Activated naive CD4-positive, alpha-beta T cell treated with Interleukin-2 at 50 U/mL for 16 hours (primary cell): ENCODE measurements at regions not wholly inside any gene's neighbourhood (a gene's known extent, or its start where the extent isn't known, plus 50 kb on each side); places are given as distances from the start of the nearest gene placed in this dataset.

Experiments used
- DNase-seq: peaks from one replicate; pipeline ENCODE4 v3.0.0-alpha.2; 2020

DNA sequence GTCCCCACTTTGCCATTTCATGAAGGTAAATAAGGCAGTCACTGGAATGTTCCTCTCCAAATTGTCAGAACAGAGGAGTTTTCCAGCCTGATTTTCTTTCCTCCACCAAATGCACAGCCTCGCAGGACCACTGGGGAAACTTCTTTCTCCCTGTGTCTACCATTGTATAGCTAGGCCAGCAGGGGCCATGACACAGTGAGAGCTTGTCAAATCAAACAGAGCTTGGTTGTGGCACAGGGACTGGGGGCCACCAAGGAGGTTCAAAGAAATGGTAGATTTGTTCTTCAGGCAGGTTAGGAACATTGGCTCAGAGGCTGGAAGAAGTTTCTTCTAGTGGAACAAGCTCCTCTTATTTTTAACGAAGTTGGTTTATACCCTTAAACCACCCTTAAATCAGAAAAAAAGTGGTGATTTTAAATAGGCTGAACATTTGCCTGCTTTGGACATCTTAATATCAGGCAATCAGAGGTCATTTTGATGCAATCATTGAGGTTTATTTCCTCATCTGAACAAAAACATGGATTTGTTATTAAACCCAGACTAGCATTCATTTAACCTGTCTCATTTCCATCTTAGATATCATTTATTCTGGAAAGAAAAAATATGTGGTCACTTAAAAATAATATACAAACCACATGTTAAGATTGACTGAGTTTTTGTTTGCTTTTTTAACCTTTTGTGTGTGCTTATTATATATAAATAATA lies 105.6 kb downstream of the GTPBP8 start:
- no peak for DNase-seq

GRCh38 chr3:113097960-113098447 lies 107.2 kb downstream of the GTPBP8 start:
- DNase-seq: no peak

DNA sequence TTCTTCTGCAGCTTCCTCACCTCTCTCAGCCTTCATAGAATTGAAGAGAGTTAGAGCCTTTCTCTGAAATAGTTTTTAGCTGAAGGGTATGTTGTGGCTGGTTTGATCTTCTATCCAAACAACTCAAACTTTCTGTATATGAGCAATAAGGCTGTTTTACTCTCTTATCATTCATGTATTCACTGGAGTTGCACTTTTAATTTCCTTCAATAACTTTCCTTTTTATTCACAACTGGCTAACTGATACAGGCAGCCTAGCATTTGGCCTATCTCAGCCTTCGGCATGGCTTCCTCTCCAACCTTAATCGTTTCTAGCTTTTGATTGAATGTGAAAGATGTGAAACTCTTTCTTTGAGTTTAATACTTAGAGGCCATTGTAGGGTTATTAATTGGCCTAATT lies 109.3 kb downstream of the GTPBP8 start:
- no peak for DNase-seq

DNA sequence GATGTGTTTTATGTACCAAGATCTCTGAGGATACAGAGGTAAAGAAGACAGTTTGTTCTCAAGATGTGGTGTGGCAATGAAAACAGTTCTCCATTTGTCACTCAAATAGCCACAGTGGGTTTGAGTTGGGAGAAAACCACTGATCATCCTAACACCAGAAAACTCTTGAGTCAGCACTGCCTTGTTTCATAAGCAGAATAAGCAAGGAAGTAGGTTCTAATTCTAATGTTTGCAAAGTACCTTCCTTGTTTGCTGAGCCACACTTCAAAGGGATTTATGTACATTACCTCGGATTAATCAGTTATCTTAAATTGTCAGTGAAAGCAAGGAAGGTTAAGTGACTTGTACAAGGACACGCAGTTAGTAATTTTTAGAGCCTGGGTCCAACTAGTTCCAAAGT lies 107.8 kb upstream of the BOC start:
- no peak for DNase-seq

- DNase-seq: no peak
Measured at GRCh38 chr3:113104357-113105092, 106.8 kb upstream of the BOC start.

GRCh38 chr3:113105093-113105449 lies 106.3 kb upstream of the BOC start:
- DNase-seq: no peak

DNA sequence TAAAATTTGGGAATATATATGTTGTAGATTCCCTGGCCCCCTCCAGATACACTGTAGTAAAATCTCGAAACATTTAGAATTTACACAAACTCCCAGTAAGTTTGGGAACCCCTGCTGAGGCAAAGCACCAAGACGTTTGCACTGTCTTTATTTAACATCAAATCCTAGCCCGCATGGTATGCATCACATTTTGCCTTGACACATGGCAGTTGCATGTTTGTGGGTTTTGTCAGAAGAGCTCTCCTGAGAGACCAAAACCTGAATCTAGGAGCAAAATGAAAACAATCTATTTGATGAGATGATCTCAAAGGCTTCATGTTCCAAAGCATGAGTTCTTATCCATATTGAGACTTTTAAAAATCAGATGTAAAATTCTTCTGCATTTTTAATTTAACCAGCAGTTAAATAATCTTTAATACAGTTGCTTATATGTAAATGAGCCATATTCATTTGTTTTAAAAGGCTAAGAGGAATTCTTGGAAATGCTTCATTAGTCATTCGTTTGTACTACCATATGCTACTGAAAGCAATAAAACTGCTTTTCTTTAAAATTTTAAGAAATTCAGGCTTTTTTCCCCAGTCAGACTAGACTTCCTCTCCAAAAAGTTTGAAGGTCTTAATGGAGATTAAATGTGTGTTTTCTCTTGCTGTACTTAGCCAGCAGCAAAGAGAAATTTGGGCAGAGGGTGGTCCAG lies 105.2 kb upstream of the BOC start:
- DNase-seq: no peak

- no peak for DNase-seq
Measured at GRCh38 chr3:113110267-113110666, 101.1 kb upstream of the BOC start.

DNA sequence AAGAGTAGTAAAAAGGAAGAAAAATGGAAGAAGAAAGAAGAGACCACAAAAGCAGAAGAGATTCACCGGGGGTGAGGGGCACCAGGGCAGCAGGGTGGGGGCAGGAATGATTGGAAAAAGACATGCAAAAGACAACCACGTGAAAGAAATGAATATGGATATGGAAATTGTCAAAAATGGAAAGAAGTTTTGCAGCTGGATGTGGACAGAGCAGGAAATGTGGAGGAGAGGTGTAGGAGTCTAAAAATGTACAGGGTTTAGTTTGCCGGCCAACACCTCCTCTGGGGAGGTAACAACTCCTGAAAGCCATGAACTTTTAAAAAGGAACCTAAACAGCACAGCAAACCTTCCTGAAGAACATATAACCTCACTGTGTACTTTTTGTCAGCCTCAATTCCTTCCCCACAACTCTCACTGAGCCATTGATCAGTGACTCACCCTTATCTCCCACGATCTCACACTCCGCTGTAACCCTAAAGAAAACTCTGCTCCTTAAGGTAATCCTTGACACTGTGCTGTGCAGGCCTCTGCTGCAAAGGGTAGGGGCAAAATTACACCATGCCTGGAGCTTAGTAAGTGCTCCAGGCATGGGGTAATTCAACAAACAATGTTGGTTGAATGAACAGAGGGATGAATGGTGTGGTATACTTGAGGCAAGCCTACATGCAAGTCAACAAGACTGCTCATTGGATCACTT lies 100.2 kb upstream of the BOC start:
- DNase-seq: peak; percentile 2

DNA sequence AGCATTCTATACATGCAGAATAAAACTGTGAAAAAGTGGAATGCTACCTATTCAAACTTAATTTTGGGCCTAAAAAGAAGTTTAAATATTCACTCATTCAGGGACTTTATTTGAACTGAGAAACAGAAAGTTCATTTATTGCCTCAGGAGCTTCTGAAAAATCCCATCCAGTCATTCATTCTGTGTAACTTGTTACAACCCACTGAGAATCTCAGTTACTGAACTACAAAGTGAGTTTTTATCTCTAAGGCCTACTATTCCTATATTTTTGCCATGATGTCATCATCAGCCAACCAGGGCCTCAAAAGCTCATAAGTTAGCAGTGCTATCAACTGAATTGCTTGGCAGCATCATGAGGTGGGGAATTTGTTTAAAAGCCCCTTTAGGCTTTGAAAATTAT lies 98.0 kb upstream of the BOC start:
- no peak for DNase-seq

DNA sequence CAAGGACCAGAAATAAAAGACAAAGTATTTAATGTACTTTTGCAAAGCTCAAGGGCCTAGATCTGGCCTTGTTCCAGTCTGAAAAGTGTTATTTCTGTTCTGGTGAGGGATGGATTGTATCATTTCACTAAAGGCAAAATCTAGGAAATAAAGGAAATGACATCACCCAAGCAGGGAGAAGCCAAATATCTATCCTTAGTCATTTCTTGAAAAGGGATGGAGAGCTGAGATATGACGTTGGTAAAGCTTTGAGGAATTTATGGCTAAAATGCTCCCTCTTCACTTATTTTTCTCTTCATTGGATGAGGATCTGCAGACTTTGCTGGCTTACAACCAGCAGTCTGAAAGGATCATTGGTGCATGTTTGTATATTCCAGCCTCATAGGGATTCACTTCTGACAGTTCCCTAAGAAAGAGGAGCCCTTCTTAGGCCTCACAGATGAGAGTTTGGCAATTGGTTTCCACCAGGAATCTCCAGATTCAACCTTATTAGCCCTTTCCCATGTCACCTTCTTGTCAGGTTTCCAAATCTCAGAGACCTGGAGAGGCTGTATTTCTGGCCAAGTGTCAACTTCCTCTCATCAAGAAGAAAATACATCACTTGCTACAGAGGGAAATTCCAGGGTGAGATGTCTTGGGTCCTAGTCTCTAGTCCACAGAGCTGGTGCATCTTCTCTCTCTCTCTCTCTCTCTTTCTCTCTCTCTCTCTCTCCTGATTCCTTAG lies 93.7 kb upstream of the BOC start:
- no peak for DNase-seq

DNA sequence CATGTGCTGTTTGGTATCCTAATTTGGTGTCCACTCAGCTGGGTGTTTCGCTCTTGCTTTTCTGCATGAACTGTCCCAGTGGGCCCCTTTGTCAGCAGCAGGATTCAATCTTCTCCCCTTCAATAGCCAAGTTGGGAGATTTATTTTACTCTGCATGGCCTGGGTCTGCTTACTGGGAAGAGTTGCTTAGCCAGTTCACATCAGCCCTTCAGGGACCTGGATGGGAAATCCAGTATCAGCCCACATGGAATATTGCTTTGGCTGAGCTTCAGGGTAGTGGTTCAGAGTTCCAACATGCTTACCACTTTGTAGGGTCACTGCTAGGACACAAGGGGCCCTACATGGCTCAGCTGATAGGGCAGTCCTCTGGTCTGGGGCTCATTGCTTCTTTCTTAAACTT lies 93.0 kb upstream of the BOC start:
- DNase-seq: no peak

GRCh38 chr3:113124256-113124830 lies 87.0 kb upstream of the BOC start:
- DNase-seq: no peak

DNA sequence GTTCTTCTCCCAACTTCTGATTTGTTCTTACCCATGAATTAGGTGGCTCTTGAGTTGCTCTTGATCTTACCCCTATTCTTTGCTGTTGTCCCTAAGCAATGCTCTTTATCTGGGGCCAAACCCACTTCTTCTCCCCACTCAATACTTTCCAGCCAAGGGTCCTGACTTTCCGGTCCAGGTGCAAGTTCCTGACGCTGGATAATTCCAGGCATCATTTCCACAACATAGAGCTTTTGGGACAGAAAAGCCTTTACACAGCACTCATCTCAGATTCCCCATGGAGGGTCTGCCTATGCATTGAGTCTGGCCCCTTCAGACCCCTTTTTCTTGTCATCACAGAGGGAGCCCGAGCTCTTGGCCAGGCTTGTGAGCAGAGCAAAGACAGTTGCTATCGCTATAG lies 85.4 kb upstream of the BOC start:
- DNase-seq: no peak

DNA sequence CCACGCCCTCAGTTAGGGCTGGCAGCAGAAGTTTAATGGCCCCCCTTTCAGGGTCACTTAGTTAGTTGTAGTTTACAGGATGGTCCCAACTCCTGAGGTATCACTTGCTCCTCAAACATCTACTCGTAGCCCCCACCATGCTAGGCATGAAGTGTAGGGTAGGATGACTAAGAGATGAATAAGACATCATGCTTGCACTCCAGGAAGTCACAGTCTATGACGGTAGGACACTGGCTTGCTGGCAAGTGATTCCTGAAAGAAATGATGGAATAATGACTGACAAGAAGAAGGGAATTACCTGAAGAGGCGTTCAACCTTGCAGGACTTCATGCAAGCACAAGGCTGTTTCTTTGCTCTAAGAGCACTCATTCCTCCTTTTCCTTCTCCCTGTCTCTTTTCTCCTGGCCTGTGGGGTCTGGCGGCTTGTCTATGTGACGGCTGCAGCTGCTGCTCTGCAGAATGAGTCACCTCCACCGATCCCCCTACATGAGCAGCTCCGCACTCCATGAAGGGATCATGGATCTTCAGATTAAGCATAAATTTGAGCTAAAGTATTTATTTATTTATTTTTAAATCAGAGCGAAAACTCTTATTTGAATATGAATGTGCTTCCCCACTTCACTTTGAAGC lies 82.9 kb upstream of the BOC start:
- DNase-seq: no peak

DNA sequence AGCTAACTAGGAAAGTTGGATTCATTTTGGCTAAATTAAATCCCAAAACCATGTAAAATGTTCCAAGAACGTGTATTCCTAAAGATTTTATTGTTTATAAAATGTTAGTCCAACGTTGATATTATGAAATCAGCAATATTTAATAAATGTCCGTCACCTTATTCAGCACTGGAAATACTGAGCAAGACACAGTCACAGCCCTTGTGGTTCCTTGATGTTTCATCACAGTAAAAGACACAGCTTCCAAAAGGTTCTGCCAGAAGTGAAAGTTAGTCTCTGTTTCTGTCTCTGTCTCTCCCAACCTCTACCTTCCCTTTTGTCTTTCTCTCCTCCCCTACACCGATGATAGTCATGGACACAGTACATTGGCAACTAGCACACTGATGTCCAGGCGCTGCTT lies 82.2 kb upstream of the BOC start:
- DNase-seq: no peak

- DNase-seq: no peak
Measured at GRCh38 chr3:113132571-113132996, 78.8 kb upstream of the BOC start.

DNA sequence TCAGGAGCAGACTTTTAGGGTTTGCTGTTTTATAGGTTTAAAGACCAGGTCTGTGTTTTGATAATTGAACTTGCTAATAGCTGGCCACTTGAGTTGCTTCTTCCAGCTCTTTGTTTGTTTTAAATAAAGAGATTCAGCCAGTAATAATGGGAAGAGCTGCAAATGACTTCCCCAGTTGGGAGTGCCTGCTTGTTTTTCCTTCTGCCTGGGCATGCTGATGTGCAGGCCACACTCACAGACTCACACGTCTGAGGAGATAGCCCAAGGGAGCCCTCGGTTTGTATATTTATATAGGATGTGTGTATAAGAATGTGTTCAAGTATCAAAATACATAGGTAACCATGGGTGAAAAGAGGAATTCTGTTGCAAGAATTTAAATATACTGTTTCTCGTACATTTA lies 78.2 kb upstream of the BOC start:
- DNase-seq: no peak

- DNase-seq: no peak
Measured at GRCh38 chr3:113136071-113136470, 75.3 kb upstream of the BOC start.

DNA sequence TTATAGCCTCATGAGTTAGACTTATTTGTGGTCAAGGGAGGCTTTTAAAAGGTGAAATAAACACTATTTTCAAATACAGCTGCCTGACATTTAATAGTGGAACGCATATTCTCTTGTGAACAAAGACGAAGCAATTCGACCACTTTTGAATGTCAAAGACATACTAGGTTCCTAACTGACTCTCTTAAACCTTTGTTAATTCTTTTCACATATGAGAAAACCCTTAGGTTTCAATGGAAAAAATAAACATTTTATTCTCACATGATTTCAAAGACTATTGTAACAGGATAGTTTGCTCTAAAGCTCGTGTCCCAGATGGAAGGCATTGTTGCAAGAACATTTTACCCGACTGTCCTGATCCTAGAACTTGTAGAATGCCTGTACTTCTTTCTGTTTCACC lies 74.8 kb upstream of the BOC start:
- DNase-seq: no peak

- DNase-seq: no peak
Measured at GRCh38 chr3:113138839-113139743, 72.3 kb upstream of the BOC start.
